ENCODE measurements at regions not wholly inside any gene's neighbourhood (a gene's known extent, or its start where the extent isn't known, plus 50 kb on each side); places are given as distances from the start of the nearest gene placed in this dataset.

- DNase-seq = no peak
- peaks cover 3% of the 10 kb centered on the region for H3K4me1 ChIP-seq (ENCODE audit: insufficient read depth, low read length)
- Mint-ChIP-seq H3K4me1 (ENCODE audit: low read depth) (peaks cover 12% of the 10 kb centered on the region), H3K9me3 (no peaks in the 10 kb centered on the region), H3K27me3 (no peaks in the 10 kb centered on the region), H3K4me3 (no peak overlapping the region), H3K27ac (no peak overlapping the region), H3K36me3 (ENCODE audit: low read depth) (no peaks in the 10 kb centered on the region)
- TF ChIP-seq, protein P1, sequence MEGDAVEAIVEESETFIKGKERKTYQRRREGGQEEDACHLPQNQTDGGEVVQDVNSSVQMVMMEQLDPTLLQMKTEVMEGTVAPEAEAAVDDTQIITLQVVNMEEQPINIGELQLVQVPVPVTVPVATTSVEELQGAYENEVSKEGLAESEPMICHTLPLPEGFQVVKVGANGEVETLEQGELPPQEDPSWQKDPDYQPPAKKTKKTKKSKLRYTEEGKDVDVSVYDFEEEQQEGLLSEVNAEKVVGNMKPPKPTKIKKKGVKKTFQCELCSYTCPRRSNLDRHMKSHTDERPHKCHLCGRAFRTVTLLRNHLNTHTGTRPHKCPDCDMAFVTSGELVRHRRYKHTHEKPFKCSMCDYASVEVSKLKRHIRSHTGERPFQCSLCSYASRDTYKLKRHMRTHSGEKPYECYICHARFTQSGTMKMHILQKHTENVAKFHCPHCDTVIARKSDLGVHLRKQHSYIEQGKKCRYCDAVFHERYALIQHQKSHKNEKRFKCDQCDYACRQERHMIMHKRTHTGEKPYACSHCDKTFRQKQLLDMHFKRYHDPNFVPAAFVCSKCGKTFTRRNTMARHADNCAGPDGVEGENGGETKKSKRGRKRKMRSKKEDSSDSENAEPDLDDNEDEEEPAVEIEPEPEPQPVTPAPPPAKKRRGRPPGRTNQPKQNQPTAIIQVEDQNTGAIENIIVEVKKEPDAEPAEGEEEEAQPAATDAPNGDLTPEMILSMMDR (IDR thresholded peaks at IDR 0.05) = no peak
- intact Hi-C loops (cut with DNase I, micrococcal nuclease) = no loop called here
- ATAC-seq (ENCODE audit: poor library complexity) = no peak
- ChIA-PET POLR2A (interaction anchor here (1.1 kb wide), 1 partner anchor 134 kb away, joined by 3 read pairs; no protein-coding TSS in a partner anchor), CTCF (no interaction called here)
- H3K27ac ChIP-seq (ENCODE audit: low read depth in 1 of 2, low read length in 2 of 2) = no peak overlapping the region
- H3K9me3 ChIP-seq (ENCODE audit: control insufficient read depth in 1 of 2, insufficient read depth in 1 of 2, low read length in 2 of 2) = no peaks in the 10 kb centered on the region
- H3K27me3 ChIP-seq (ENCODE audit: control insufficient read depth in 1 of 2, insufficient read depth in 2 of 2, low read length in 2 of 2) = peaks cover 0 to 6% of the 10 kb centered on the region in 2 experiments
- no peaks in the 10 kb centered on the region for H3K36me3 ChIP-seq (ENCODE audit: insufficient read depth, low read length)
- H3K4me3 ChIP-seq (ENCODE audit: low read length) = no peak overlapping the region
These were observed 199.4 kb downstream of the SATB1 start for GRCh38 chr3:18225709-18226108.

- Histone ChIP-seq H3K4me3 (ENCODE audit: low read length) (no peak overlapping the region), H3K9me3 (ENCODE audit: control insufficient read depth in 1 of 2, insufficient read depth in 1 of 2, low read length in 2 of 2) (no peaks in the 10 kb centered on the region), H3K27ac (ENCODE audit: low read depth in 1 of 2, low read length in 2 of 2) (no peak overlapping the region), H3K27me3 (ENCODE audit: control insufficient read depth in 1 of 2, insufficient read depth in 2 of 2, low read length in 2 of 2) (no peaks in the 10 kb centered on the region), H3K4me1 (ENCODE audit: insufficient read depth, low read length) (peaks cover 3% of the 10 kb centered on the region), H3K36me3 (ENCODE audit: insufficient read depth, low read length) (no peaks in the 10 kb centered on the region)
- TF ChIP-seq, protein P1 (IDR thresholded peaks at IDR 0.05) = no peak
- H3K9me3 Mint-ChIP-seq = no peaks in the 10 kb centered on the region
- CTCF ChIA-PET = no interaction called here
- intact Hi-C loops (cut with DNase I, micrococcal nuclease) = no loop called here
- H3K4me3 Mint-ChIP-seq = no peak overlapping the region
- ATAC-seq (ENCODE audit: poor library complexity) = no peak
- H3K27me3 Mint-ChIP-seq = no peaks in the 10 kb centered on the region
- POLR2A ChIA-PET = no interaction called here
- no peaks in the 10 kb centered on the region for H3K36me3 Mint-ChIP-seq (ENCODE audit: low read depth)
- no peak overlapping the region for H3K27ac Mint-ChIP-seq
- H3K4me1 Mint-ChIP-seq (ENCODE audit: low read depth) = peaks cover 12% of the 10 kb centered on the region
- DNase-seq = no peak
These were observed 200.7 kb downstream of the SATB1 start for GRCh38 chr3:18224426-18224825.

GRCh38 chr3:18223974-18224373 is 201.2 kb downstream of the SATB1 start:
- no peak overlapping the region for H3K27ac ChIP-seq (ENCODE audit: low read depth in 1 of 2, low read length in 2 of 2)
- peaks cover 3% of the 10 kb centered on the region for H3K4me1 ChIP-seq (ENCODE audit: insufficient read depth, low read length)
- no peak for ATAC-seq (ENCODE audit: poor library complexity)
- Mint-ChIP-seq H3K4me1 (ENCODE audit: low read depth) (peaks cover 12% of the 10 kb centered on the region), H3K27ac (no peak overlapping the region), H3K9me3 (no peaks in the 10 kb centered on the region), H3K27me3 (no peaks in the 10 kb centered on the region), H3K36me3 (ENCODE audit: low read depth) (no peaks in the 10 kb centered on the region), H3K4me3 (no peak overlapping the region)
- ChIA-PET CTCF (no interaction called here), POLR2A (no interaction called here)
- H3K4me3 ChIP-seq (ENCODE audit: low read length) = no peak overlapping the region
- TF ChIP-seq, protein P1 (IDR thresholded peaks at IDR 0.05) = no peak
- no peaks in the 10 kb centered on the region for H3K36me3 ChIP-seq (ENCODE audit: insufficient read depth, low read length)
- H3K9me3 ChIP-seq (ENCODE audit: control insufficient read depth in 1 of 2, insufficient read depth in 1 of 2, low read length in 2 of 2) = no peaks in the 10 kb centered on the region
- no peak for DNase-seq
- intact Hi-C loops (cut with DNase I, micrococcal nuclease) = no loop called here
- H3K27me3 ChIP-seq (ENCODE audit: control insufficient read depth in 1 of 2, insufficient read depth in 2 of 2, low read length in 2 of 2) = no peaks in the 10 kb centered on the region
